HepG2 (cell line): ENCODE measurements at regions not wholly inside any gene's neighbourhood (a gene's known extent, or its start where the extent isn't known, plus 50 kb on each side); places are given as distances from the start of the nearest gene placed in this dataset.
A peak's percentile ranks its signal among the peaks of the same experiment; 100 is the strongest.

Experiments used
- ATAC-seq: fragments of 200-7000 bp; cut with Tn5 transposase; 3 replicates; pipeline ENCODE4 v1.9.1; 2020; ENCODE audit warnings: mild to moderate bottlenecking, moderate library complexity
- BruUV-seq: library from RNA; stranded (reverse); fragments of 400-500 nt; replicated peaks from 2 replicates; lab custom pipeline; 2021; lab: Mats Ljungman, UMichigan
- CTCF ChIA-PET: fragments of 300-600 bp; formaldehyde crosslinking; extraction: SDS; loops from one replicate; lab custom pipeline; 2021; ENCODE audit warnings: low total read pairs, inconsistent platforms, low intra/inter-chr PET ratio; lab: Yijun Ruan, JAX
- POLR2A ChIA-PET: fragments of 350-600 bp; sonication (Branson Sonifier 250); formaldehyde crosslinking; loops from one replicate; lab custom pipeline; 2020; ENCODE audit warnings: antibody characterized with exemption, inconsistent platforms; lab: Yijun Ruan, JAX
- DNase-seq: peaks from one replicate; pipeline ENCODE4 v3.0.0-alpha.2; 2015; ENCODE audit warnings: low spot score
- FAIRE-seq: peaks from 3 replicates; lab custom pipeline; 2011; peaks lifted over from hg19 to GRCh38; lab: Jason Lieb, UNC
- H2AFZ ChIP-seq: one replicate; pipeline ENCODE4 v1.6.1; 2011; ENCODE audit warnings: low read length, inconsistent platforms
- H3K27ac ChIP-seq: fragments of 300-600 bp; 3 replicates; pipeline ENCODE4 v1.8.0; 2011; ENCODE audit warnings: mixed run types, mild to moderate bottlenecking, mixed read lengths, low read length, inconsistent platforms; ENCODE audit not compliant: insufficient read depth; ENCODE audit errors: extremely low read length
- H3K27me3 ChIP-seq, 2 experiments: fragments of 200-600 bp in 1 of 2; 2 replicates in 1 of 2; 3 replicates in 1 of 2; pipeline versions ENCODE4 v1.6.0 to v1.8.0; 2011; ENCODE audit warnings: low read length in 2 of 2, mild to moderate bottlenecking in 2 of 2, moderate library complexity in 2 of 2, inconsistent platforms in 1 of 2; ENCODE audit not compliant: insufficient read depth in 2 of 2, control insufficient read depth in 1 of 2
- H3K36me3 ChIP-seq, 2 experiments: fragments of 200-600 bp in 1 of 2; replicated peaks in 1 of 2; 2 replicates in 1 of 2; 3 replicates in 1 of 2; pipeline versions ENCODE4 v1.5.1 to v1.8.0; 2011; ENCODE audit warnings: low read length in 2 of 2, inconsistent platforms in 1 of 2; ENCODE audit not compliant: insufficient read depth in 2 of 2, control insufficient read depth in 1 of 2
- H3K4me1 ChIP-seq: 2 replicates; pipeline ENCODE4 v1.5.1; 2012; ENCODE audit warnings: low read length, inconsistent platforms; ENCODE audit not compliant: insufficient read depth
- H3K4me2 ChIP-seq: 2 replicates; pipeline ENCODE4 v1.6.0; 2011; ENCODE audit warnings: low read depth, low read length, inconsistent platforms
- H3K4me3 ChIP-seq, 3 experiments: fragments of 200-600 bp in 1 of 3; sonication (generic), shearing (Covaris generic) in 1 of 3; replicated peaks in 1 of 3; 2 replicates each; pipeline ENCODE4 v1.5.1; 2011 to 2016; ENCODE audit warnings: low read length in 3 of 3, inconsistent platforms in 2 of 3, low read depth in 2 of 3, mild to moderate bottlenecking in 2 of 3, control low read depth in 1 of 3, mixed read lengths in 1 of 3; ENCODE audit not compliant: insufficient read depth in 1 of 3
- H3K79me2 ChIP-seq: one replicate; pipeline ENCODE4 v1.6.1; 2011; ENCODE audit warnings: low read length, inconsistent platforms; ENCODE audit not compliant: insufficient read depth
- H3K9ac ChIP-seq: 2 replicates; pipeline ENCODE4 v1.6.0; 2011; ENCODE audit warnings: mild to moderate bottlenecking, low read depth, low read length, inconsistent platforms; ENCODE audit not compliant: insufficient read depth
- H3K9me3 ChIP-seq: 2 replicates; pipeline ENCODE4 v1.5.1; 2012; ENCODE audit warnings: mild to moderate bottlenecking, low read length
- H4K20me1 ChIP-seq: 2 replicates; pipeline ENCODE4 v1.6.0; 2011; ENCODE audit warnings: inconsistent platforms, mild to moderate bottlenecking, low read length, moderate library complexity; ENCODE audit not compliant: insufficient read depth
- AHR ChIP-seq: IDR thresholded peaks from 2 replicates; pipeline ENCODE4 v1.6.1; 2018; ENCODE audit warnings: missing genetic modification reagents, missing compliant biosample characterization
- CEBPB ChIP-seq: IDR thresholded peaks from 2 replicates; pipeline ENCODE4 v1.6.1; 2011; ENCODE audit warnings: low read depth, low read length, improper control_type of control experiment, borderline replicate concordance
- ZNF275 ChIP-seq: sonication (generic); formaldehyde crosslinking; IDR thresholded peaks from 2 replicates; pipeline ENCODE4 v1.8.0; 2022; ENCODE audit warnings: missing genetic modification reagents, mild to moderate bottlenecking, inconsistent platforms, borderline replicate concordance
- WGBS: methylation state at CpG from one replicate; pipeline ENCODE4 v1.1.6; 2017; ENCODE audit warnings: low lambda C conversion rate; 5-methylcytosine and 5-hydroxymethylcytosine counted together
- in situ Hi-C: cut with HindIII; loops from 2 replicates; pipeline ENCODE4 v1.10.0; 2017; ENCODE audit warnings: low pct_unique_long_range_greater_than_20kb; ENCODE audit not compliant: extremely low pct_ligation_motif_present
- intact Hi-C: fragments of 100-400 bp; cut with micrococcal nuclease; formaldehyde crosslinking; loops from one replicate; pipeline ENCODE4 v1.10.0; 2022; ENCODE audit not compliant: unreplicated experiment

GRCh38 chr2:154614906-154615305, 83.6 kb upstream of the KCNJ3 start:
- H3K4me1 ChIP-seq: no peaks in the 10 kb centered on the region
- no peaks in the 10 kb centered on the region for H3K27me3 ChIP-seq
- H3K4me3 ChIP-seq: no peak overlapping the region
- no peak overlapping the region for H3K27ac ChIP-seq
- POLR2A ChIA-PET: no interaction called here
- no peak for ATAC-seq
- H2AFZ ChIP-seq: no peak overlapping the region
- peak; percentile 57; the same call in 1 of the 2 replicates for TF ChIP-seq CEBPB
- TF ChIP-seq AHR (CRISPR knock-in tag): no peak
- TF ChIP-seq, all 625 proteins: peak for 1
- DNase-seq (no peak), FAIRE-seq (no peak)
- in situ Hi-C loops: no loop called here
- Histone ChIP-seq H3K9ac (no peak overlapping the region), H4K20me1 (no peaks in the 10 kb centered on the region), H3K9me3 (no peaks in the 10 kb centered on the region), H3K4me2 (no peak overlapping the region), H3K79me2 (no peaks in the 10 kb centered on the region), H3K36me3 (no peaks in the 10 kb centered on the region)
- CTCF ChIA-PET: no interaction called here
- BruUV-seq: no TSS peak
- intact Hi-C loops: no loop called here

GRCh38 chr2:154616659-154617058, 81.8 kb upstream of the KCNJ3 start:
- Histone ChIP-seq H3K9me3 (no peaks in the 10 kb centered on the region), H3K4me1 (no peaks in the 10 kb centered on the region), H3K4me2 (no peak overlapping the region), H3K27ac (no peak overlapping the region), H3K9ac (no peak overlapping the region), H2AFZ (no peak overlapping the region), H3K79me2 (no peaks in the 10 kb centered on the region), H3K4me3 (no peak overlapping the region), H4K20me1 (no peaks in the 10 kb centered on the region), H3K27me3 (no peaks in the 10 kb centered on the region), H3K36me3 (no peaks in the 10 kb centered on the region)
- no peak for ATAC-seq
- in situ Hi-C loops (no loop called here), intact Hi-C loops (no loop called here)
- DNase-seq: no peak
- no peak for FAIRE-seq
- no TSS peak for BruUV-seq
- POLR2A ChIA-PET: no interaction called here
- CTCF ChIA-PET: no interaction called here
- 42% methylated on average over 15 of the region's 15 CpGs for WGBS
- TF ChIP-seq ZNF275 (CRISPR knock-in tag): no peak
